ENCODE measurements at regions not wholly inside any gene's neighbourhood (a gene's known extent, or its start where the extent isn't known, plus 50 kb on each side); places are given as distances from the start of the nearest gene placed in this dataset.

DNA sequence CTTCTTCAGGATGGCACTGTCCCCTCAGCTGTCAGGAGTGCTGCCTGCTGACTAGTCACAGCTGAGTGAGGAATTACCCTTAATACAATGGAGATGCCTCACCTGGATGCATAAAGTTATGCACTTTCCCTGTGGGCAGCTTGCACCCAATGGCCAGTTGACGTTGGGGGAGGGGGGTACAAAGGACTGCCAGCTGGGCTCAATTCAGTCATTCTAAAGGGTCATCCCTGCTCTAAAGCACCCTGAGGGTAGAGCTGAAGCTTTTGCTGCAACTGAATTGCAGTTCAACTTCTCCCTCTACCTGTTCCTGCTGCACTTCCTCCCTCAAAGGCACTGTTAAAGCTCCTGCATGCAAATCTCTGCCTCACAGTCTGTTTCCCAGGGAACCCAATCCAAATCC, 147.8 kb upstream of the SESN3 start:
- Histone ChIP-seq H3K4me3 (ENCODE audit: low read length) (no peak overlapping the region), H3K27ac (ENCODE audit: low read length) (no peak overlapping the region), H3K27me3 (ENCODE audit: control insufficient read depth, insufficient read depth, low read length) (no peaks in the 10 kb centered on the region), H3K36me3 (ENCODE audit: control insufficient read depth, insufficient read depth, low read length) (no peaks in the 10 kb centered on the region), H3K4me1 (ENCODE audit: control insufficient read depth, insufficient read depth, low read length) (no peaks in the 10 kb centered on the region), H3K9me3 (ENCODE audit: control insufficient read depth, insufficient read depth, low read length) (no peaks in the 10 kb centered on the region)
- WGBS (ENCODE audit: insufficient coverage) = 92% methylated on average over 1 of the region's 1 CpG
- H3K27ac Mint-ChIP-seq = no peak overlapping the region
- intact Hi-C loops (cut with micrococcal nuclease) = no loop called here
- H3K4me3 Mint-ChIP-seq = no peak overlapping the region
- no peaks in the 10 kb centered on the region for H3K9me3 Mint-ChIP-seq
- H3K27me3 Mint-ChIP-seq (ENCODE audit: low read depth in 2 of 2) = peaks cover 6 to 21% of the 10 kb centered on the region in 2 donors
- ATAC-seq (no peak), DNase-seq (no peak)
- no peaks in the 10 kb centered on the region for H3K36me3 Mint-ChIP-seq
- TF ChIP-seq, protein P1, sequence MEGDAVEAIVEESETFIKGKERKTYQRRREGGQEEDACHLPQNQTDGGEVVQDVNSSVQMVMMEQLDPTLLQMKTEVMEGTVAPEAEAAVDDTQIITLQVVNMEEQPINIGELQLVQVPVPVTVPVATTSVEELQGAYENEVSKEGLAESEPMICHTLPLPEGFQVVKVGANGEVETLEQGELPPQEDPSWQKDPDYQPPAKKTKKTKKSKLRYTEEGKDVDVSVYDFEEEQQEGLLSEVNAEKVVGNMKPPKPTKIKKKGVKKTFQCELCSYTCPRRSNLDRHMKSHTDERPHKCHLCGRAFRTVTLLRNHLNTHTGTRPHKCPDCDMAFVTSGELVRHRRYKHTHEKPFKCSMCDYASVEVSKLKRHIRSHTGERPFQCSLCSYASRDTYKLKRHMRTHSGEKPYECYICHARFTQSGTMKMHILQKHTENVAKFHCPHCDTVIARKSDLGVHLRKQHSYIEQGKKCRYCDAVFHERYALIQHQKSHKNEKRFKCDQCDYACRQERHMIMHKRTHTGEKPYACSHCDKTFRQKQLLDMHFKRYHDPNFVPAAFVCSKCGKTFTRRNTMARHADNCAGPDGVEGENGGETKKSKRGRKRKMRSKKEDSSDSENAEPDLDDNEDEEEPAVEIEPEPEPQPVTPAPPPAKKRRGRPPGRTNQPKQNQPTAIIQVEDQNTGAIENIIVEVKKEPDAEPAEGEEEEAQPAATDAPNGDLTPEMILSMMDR (IDR thresholded peaks at IDR 0.05) = no peak
- H3K4me1 Mint-ChIP-seq = no peaks in the 10 kb centered on the region

DNA sequence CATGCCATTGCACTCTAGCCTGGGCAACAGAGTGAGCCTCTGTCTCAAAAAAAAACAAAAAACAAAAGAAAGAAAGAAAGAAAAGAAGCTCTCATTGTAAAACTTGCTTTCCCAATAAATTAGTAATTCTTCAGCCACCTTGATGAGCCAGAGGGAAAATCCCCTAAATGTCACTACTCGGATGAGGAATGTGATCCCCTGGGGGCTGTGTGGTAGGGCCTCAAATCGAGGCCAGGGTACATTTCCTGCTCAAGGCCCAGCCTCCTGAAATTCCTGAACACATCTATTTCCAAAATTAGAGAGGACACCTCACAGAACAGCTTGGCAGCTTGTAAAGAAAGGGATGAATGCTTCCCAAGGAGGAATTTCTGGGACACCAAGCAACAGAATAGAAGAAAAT, 147.1 kb upstream of the SESN3 start:
- Histone ChIP-seq H3K4me1 (ENCODE audit: control insufficient read depth, insufficient read depth, low read length) (no peaks in the 10 kb centered on the region), H3K27me3 (ENCODE audit: control insufficient read depth, insufficient read depth, low read length) (no peaks in the 10 kb centered on the region), H3K36me3 (ENCODE audit: control insufficient read depth, insufficient read depth, low read length) (no peaks in the 10 kb centered on the region), H3K27ac (ENCODE audit: low read length) (no peak overlapping the region), H3K9me3 (ENCODE audit: control insufficient read depth, insufficient read depth, low read length) (no peaks in the 10 kb centered on the region), H3K4me3 (ENCODE audit: low read length) (no peak overlapping the region)
- no peaks in the 10 kb centered on the region for H3K9me3 Mint-ChIP-seq
- no peak overlapping the region for H3K4me3 Mint-ChIP-seq
- H3K4me1 Mint-ChIP-seq = no peaks in the 10 kb centered on the region
- TF ChIP-seq, protein P1 (IDR thresholded peaks at IDR 0.05) = no peak
- WGBS (ENCODE audit: insufficient coverage) = 83% methylated on average over 2 of the region's 2 CpGs
- intact Hi-C loops (cut with micrococcal nuclease) = no loop called here
- no peaks in the 10 kb centered on the region for H3K36me3 Mint-ChIP-seq
- ATAC-seq = no peak
- DNase-seq = no peak
- H3K27ac Mint-ChIP-seq = no peak overlapping the region
- H3K27me3 Mint-ChIP-seq (ENCODE audit: low read depth in 2 of 2) = peaks cover 6 to 21% of the 10 kb centered on the region in 2 donors

DNA sequence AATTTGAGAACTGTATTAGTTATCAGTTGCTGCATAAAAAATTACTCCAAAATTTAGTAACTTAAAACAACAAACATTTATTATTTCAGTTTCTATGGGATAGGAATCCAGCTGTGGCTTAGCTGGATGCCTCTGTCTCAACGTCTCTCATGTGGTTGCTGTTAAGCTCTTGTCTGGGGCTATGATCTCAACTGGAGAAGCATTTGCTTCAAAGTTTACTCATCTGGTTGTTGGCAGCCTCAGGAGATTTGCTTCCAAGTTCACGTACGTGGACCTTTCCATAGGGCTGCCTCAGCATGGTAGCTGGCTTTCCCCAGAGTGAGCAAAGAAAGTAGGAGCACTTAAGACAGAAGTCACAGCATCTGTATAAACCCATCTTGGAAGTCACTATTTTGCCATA, 144.9 kb upstream of the SESN3 start:
- WGBS (ENCODE audit: insufficient coverage) = 88% methylated on average over 3 of the region's 3 CpGs
- no peak for DNase-seq
- no peak for ATAC-seq
- H3K9me3 ChIP-seq (ENCODE audit: control insufficient read depth, insufficient read depth, low read length) = no peaks in the 10 kb centered on the region
- H3K4me3 ChIP-seq (ENCODE audit: low read length) = no peak overlapping the region
- intact Hi-C loops (cut with micrococcal nuclease) = no loop called here
- TF ChIP-seq, protein P1 (IDR thresholded peaks at IDR 0.05) = no peak
- Mint-ChIP-seq H3K9me3 (no peaks in the 10 kb centered on the region), H3K4me1 (no peaks in the 10 kb centered on the region), H3K36me3 (no peaks in the 10 kb centered on the region), H3K27me3 (ENCODE audit: low read depth in 2 of 2) (peaks cover 6 to 19% of the 10 kb centered on the region in 2 donors), H3K4me3 (no peak overlapping the region), H3K27ac (no peak overlapping the region)
- no peak overlapping the region for H3K27ac ChIP-seq (ENCODE audit: low read length)
- H3K4me1 ChIP-seq (ENCODE audit: control insufficient read depth, insufficient read depth, low read length) = no peaks in the 10 kb centered on the region
- no peaks in the 10 kb centered on the region for H3K27me3 ChIP-seq (ENCODE audit: control insufficient read depth, insufficient read depth, low read length)
- H3K36me3 ChIP-seq (ENCODE audit: control insufficient read depth, insufficient read depth, low read length) = no peaks in the 10 kb centered on the region

DNA sequence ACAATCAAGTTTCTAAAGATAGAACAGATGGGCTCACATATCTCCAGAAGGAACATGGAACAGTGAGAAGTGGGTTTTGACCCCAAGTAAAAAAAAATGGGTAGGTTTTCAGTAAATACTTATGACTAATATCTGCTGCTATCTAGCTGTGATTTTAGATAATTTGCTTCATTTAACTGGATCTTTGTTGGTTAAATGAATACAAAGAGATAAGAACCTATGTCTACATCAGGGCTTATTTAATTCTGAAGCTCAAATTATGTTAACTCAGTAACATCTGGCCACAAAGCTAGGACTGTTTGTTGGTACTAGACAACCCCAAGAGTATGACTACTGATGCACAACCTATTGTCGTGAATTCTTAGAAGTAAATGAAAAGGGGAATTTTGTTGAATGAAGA, 144.4 kb upstream of the SESN3 start:
- TF ChIP-seq, protein P1 (IDR thresholded peaks at IDR 0.05) = no peak
- Mint-ChIP-seq H3K36me3 (no peaks in the 10 kb centered on the region), H3K27me3 (ENCODE audit: low read depth in 2 of 2) (peaks cover 3 to 16% of the 10 kb centered on the region in 2 donors), H3K4me1 (no peaks in the 10 kb centered on the region), H3K4me3 (no peak overlapping the region), H3K9me3 (no peaks in the 10 kb centered on the region), H3K27ac (no peak overlapping the region)
- H3K27me3 ChIP-seq (ENCODE audit: control insufficient read depth, insufficient read depth, low read length) = no peaks in the 10 kb centered on the region
- no peaks in the 10 kb centered on the region for H3K36me3 ChIP-seq (ENCODE audit: control insufficient read depth, insufficient read depth, low read length)
- no peak overlapping the region for H3K27ac ChIP-seq (ENCODE audit: low read length)
- no peak overlapping the region for H3K4me3 ChIP-seq (ENCODE audit: low read length)
- no peak for DNase-seq
- 86% methylated on average over 1 of the region's 1 CpG for WGBS (ENCODE audit: insufficient coverage)
- no peak for ATAC-seq
- H3K4me1 ChIP-seq (ENCODE audit: control insufficient read depth, insufficient read depth, low read length) = no peaks in the 10 kb centered on the region
- intact Hi-C loops (cut with micrococcal nuclease) = no loop called here
- no peaks in the 10 kb centered on the region for H3K9me3 ChIP-seq (ENCODE audit: control insufficient read depth, insufficient read depth, low read length)
